Trophoblast cell (in vitro differentiated cells and primary cell): ENCODE measurements at regions not wholly inside any gene's neighbourhood (a gene's known extent, or its start where the extent isn't known, plus 50 kb on each side); places are given as distances from the start of the nearest gene placed in this dataset.
A peak's percentile ranks its signal among the peaks of the same experiment; 100 is the strongest.

Experiments used
- DNase-seq, 2 donors: peaks; one replicate each; pipeline ENCODE4 v3.0.0-alpha.2; 2016
- H2AFZ ChIP-seq: 2 replicates; pipeline ENCODE4 v1.6.1; 2013; ENCODE audit warnings: low read length, moderate library complexity, mild to moderate bottlenecking; ENCODE audit not compliant: insufficient read depth, poor library complexity
- H2AK5ac ChIP-seq: 2 replicates; pipeline ENCODE4 v1.6.1; 2013; ENCODE audit warnings: mild to moderate bottlenecking, low read length
- H2BK120ac ChIP-seq: 2 replicates; pipeline ENCODE4 v1.6.1; 2013; ENCODE audit warnings: low read length, mild to moderate bottlenecking, moderate library complexity; ENCODE audit not compliant: insufficient read depth, poor library complexity
- H2BK12ac ChIP-seq: 2 replicates; pipeline ENCODE4 v1.6.1; 2013; ENCODE audit warnings: mild to moderate bottlenecking, low read length, moderate library complexity
- H2BK5ac ChIP-seq: 2 replicates; pipeline ENCODE4 v1.6.1; 2013; ENCODE audit warnings: low read length, low read depth, moderate library complexity, mild to moderate bottlenecking; ENCODE audit not compliant: poor library complexity
- H3K14ac ChIP-seq: 2 replicates; pipeline ENCODE4 v1.6.1; 2013; ENCODE audit warnings: mild to moderate bottlenecking, low read length
- H3K18ac ChIP-seq: 2 replicates; pipeline ENCODE4 v1.6.1; 2013; ENCODE audit warnings: mild to moderate bottlenecking, low read length
- H3K23ac ChIP-seq: 2 replicates; pipeline ENCODE4 v1.6.1; 2013; ENCODE audit warnings: low read length
- H3K27ac ChIP-seq: 2 replicates; pipeline ENCODE4 v1.5.1; 2013; ENCODE audit warnings: low read depth, mild to moderate bottlenecking, inconsistent platforms, low read length, moderate library complexity
- H3K27me3 ChIP-seq: 2 replicates; pipeline ENCODE4 v1.6.1; 2013; ENCODE audit warnings: inconsistent platforms, mild to moderate bottlenecking, low read length, moderate library complexity; ENCODE audit not compliant: insufficient read depth
- H3K36me3 ChIP-seq, 2 experiments: 1 replicate in 1 of 2; 2 replicates in 1 of 2; pipeline ENCODE4 v1.6.1; 2013; ENCODE audit warnings: low read length in 2 of 2, mild to moderate bottlenecking in 2 of 2, moderate library complexity in 1 of 2; ENCODE audit not compliant: insufficient read depth in 2 of 2, control insufficient read depth in 1 of 2
- H3K4ac ChIP-seq: 2 replicates; pipeline ENCODE4 v1.6.1; 2013; ENCODE audit warnings: low read depth, mild to moderate bottlenecking, low read length, moderate library complexity
- H3K4me1 ChIP-seq, 2 experiments: 1 replicate in 1 of 2; 2 replicates in 1 of 2; pipeline ENCODE4 v1.6.1; 2013; ENCODE audit warnings: low read length in 2 of 2, mild to moderate bottlenecking in 2 of 2, moderate library complexity in 1 of 2; ENCODE audit not compliant: insufficient read depth in 2 of 2, control insufficient read depth in 1 of 2
- H3K4me2 ChIP-seq: 2 replicates; pipeline ENCODE4 v1.6.1; 2013; ENCODE audit warnings: inconsistent platforms, mild to moderate bottlenecking, low read length, moderate library complexity
- H3K4me3 ChIP-seq: 2 replicates; pipeline ENCODE4 v1.5.1; 2013; ENCODE audit warnings: mild to moderate bottlenecking, low read depth, low read length, inconsistent platforms
- H3K79me1 ChIP-seq: one replicate; pipeline ENCODE4 v1.6.1; 2013; ENCODE audit warnings: low read length
- H3K79me2 ChIP-seq: 2 replicates; pipeline ENCODE4 v1.6.1; 2013; ENCODE audit warnings: low read length, mild to moderate bottlenecking; ENCODE audit not compliant: control insufficient read depth, insufficient read depth, poor library complexity
- H3K9ac ChIP-seq: 2 replicates; pipeline ENCODE4 v1.6.1; 2013; ENCODE audit warnings: mild to moderate bottlenecking, low read length
- H3K9me3 ChIP-seq: 2 replicates; pipeline ENCODE4 v1.6.1; 2013; ENCODE audit warnings: low read depth, mild to moderate bottlenecking, control low read depth, inconsistent platforms, low read length; ENCODE audit not compliant: insufficient read depth
- H4K12ac ChIP-seq: 2 replicates; pipeline ENCODE4 v1.6.1; 2013; ENCODE audit warnings: low read depth, mild to moderate bottlenecking, low read length, moderate library complexity
- H4K8ac ChIP-seq: 2 replicates; pipeline ENCODE4 v1.6.1; 2013; ENCODE audit warnings: low read depth, mild to moderate bottlenecking, low read length, moderate library complexity
- H4K91ac ChIP-seq: one replicate; pipeline ENCODE4 v1.6.1; 2013; ENCODE audit warnings: low read depth, mild to moderate bottlenecking, low read length, moderate library complexity
- WGBS: extraction: QIAGEN DNeasy Blood & Tissue Kit; methylation state at CpG from one replicate; pipeline ENCODE4 v1.1.7; 2013; ENCODE audit warnings: missing lambda C conversion rate; ENCODE audit not compliant: insufficient read length, insufficient coverage; ENCODE audit errors: extremely low coverage; 5-methylcytosine and 5-hydroxymethylcytosine counted together

- H3K4me1 ChIP-seq = no peaks in the 10 kb centered on the region
- H3K79me1 ChIP-seq = no peaks in the 10 kb centered on the region
Measured at GRCh38 chr15:31477301-31477700, 150.7 kb downstream of the KLF13 start.

DNA sequence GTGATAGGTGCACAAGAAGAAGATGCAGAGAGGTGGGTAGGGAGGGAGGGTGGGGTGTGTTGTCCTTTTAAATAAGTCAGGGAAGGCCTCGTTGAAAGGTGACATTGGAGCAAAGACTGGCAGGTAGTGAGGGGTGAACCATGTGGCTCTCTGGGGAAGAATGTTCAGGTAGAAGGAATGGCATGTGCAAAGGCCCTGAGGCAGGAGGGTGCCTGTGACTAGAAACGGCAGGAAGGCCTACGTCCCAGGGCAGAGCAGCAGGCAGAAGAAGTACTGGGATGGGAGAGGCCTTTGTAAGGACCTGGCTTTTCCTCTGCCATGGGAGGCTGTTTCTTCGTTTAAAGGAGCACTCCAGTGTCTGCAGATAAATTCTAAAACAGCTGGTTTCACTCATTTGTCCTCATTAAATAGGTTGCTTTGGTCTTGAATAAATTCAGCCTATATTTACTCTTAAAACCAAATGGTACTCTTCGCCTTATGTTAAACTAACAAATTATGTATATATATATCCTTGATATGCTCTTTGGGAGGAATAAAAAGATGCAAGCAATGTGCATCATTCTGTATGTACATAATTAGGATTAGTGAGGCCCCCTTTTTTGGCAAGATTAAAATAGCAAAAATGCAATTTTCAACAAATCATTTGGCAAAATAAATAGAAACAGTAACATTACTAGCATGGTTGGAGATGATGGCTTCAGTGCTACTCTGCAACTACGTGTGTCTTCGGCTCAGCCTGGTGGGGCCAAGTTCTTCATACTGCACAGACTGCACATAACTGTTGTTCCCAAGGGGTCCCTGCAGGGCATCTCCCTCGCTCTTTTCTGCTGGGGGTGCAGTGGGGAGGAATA is 151.4 kb downstream of the KLF13 start:
- H3K9me3 ChIP-seq = no peaks in the 10 kb centered on the region
- H3K27me3 ChIP-seq = peaks cover 14% of the 10 kb centered on the region
- H2AFZ ChIP-seq = no peak overlapping the region
- no peak overlapping the region for H3K4me2 ChIP-seq
- DNase-seq = peak; percentile 23 to 54
- H3K23ac ChIP-seq = no peak overlapping the region
- no peak overlapping the region for H3K9ac ChIP-seq
- no peak overlapping the region for H2BK12ac ChIP-seq
- no peak overlapping the region for H3K4me3 ChIP-seq
- no peak overlapping the region for H4K8ac ChIP-seq
- no peak overlapping the region for H4K12ac ChIP-seq
- H3K79me2 ChIP-seq = no peaks in the 10 kb centered on the region
- H2AK5ac ChIP-seq = no peak overlapping the region
- no peak overlapping the region for H3K4ac ChIP-seq
- H4K91ac ChIP-seq = no peak overlapping the region
- H3K4me1 ChIP-seq = peaks cover 0 to 2% of the 10 kb centered on the region in 2 experiments
- H2BK120ac ChIP-seq = no peak overlapping the region
- H2BK5ac ChIP-seq = no peak overlapping the region
- no peak overlapping the region for H3K18ac ChIP-seq
- no peak overlapping the region for H3K14ac ChIP-seq
- H3K27ac ChIP-seq = no peak overlapping the region
- no peaks in the 10 kb centered on the region for H3K36me3 ChIP-seq
- no peaks in the 10 kb centered on the region for H3K79me1 ChIP-seq
- WGBS = no CpG with 5 or more reads among the region's 8 CpGs

More at GRCh38 chr15:31477301-31477700, 150.7 kb downstream of the KLF13 start:
- Histone ChIP-seq H4K12ac (no peak overlapping the region), H2AFZ (no peak overlapping the region), H2BK12ac (no peak overlapping the region), H3K9me3 (no peaks in the 10 kb centered on the region), H3K4ac (no peak overlapping the region), H2BK120ac (no peak overlapping the region), H3K27me3 (peaks cover 6% of the 10 kb centered on the region), H3K9ac (no peak overlapping the region), H3K4me3 (no peak overlapping the region), H3K4me2 (no peak overlapping the region), H4K91ac (no peak overlapping the region), H3K79me2 (no peaks in the 10 kb centered on the region), H3K23ac (no peak overlapping the region), H2AK5ac (no peak overlapping the region), H3K36me3 (no peaks in the 10 kb centered on the region), H3K18ac (no peak overlapping the region), H3K27ac (no peak overlapping the region), H3K14ac (no peak overlapping the region), H2BK5ac (no peak overlapping the region), H4K8ac (no peak overlapping the region)
- no peak for DNase-seq
- WGBS = no CpG with 5 or more reads among the region's 4 CpGs

DNA sequence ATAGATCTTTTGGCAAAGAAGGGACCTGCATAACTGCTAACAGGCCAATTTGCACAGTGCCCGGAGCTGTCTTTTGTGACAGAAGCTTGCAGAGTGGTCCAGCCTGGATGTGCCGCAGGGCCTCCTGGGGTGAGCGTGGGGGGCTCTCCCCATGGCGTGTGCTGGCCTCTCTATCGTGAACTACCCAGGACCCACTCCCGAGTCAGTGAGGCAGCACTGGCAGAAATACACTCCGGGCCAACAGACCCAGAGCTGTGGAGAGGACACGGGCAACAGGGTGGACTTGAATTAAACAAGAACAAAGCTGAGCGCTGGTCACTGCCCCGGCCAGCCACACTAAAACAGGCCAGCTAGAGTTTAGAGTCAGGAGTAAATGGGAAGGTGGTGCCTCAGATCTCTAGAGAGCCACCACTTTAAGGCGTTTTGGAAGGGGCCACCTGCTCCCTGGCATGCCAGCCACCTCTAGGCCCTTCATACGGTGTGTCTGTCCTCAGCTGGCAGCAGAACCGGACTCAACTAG is 152.1 kb downstream of the KLF13 start:
- WGBS = no CpG with 5 or more reads among the region's 13 CpGs

DNA sequence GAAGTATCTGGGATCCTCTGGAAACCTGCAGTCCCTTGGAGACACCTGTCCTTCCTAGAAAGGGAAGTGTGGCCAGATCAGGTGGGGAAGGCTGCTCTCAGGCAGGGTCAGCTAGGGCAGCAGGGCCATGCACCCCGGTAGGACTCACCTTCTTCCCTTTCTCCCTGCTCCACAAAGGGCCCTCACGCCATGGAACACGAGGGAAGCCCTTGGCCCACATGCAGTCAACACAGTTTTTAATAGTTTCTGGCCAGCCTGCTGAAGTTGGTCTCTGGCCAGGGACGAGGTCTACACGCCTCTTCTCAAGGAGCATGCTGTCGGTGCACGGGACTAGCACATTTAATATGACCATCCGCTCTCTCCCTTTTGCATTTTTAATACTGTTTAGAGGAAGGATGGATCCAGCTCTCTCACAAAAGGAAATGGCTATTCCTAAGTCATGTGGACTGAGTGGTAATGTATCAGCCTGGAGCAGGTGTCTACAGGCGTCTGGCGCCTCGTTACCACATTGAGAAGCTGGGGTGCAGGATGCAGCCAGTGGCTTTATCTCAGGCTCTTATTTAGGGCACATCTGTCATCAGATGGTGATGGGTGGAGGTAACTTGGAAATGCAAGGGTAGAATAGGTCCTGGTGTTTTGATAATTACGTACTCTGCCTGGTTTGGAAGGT is 153.9 kb downstream of the KLF13 start:
- Histone ChIP-seq H2AK5ac (no peak overlapping the region), H2BK120ac (no peak overlapping the region), H3K27me3 (peaks cover 31% of the 10 kb centered on the region), H3K9me3 (peaks cover 16% of the 10 kb centered on the region), H3K14ac (no peak overlapping the region), H2BK12ac (no peak overlapping the region), H3K27ac (no peak overlapping the region), H3K9ac (peak overlapping the region; percentile 2), H3K79me2 (no peaks in the 10 kb centered on the region), H4K8ac (no peak overlapping the region), H4K91ac (no peak overlapping the region), H4K12ac (no peak overlapping the region), H3K4ac (no peak overlapping the region), H3K4me3 (no peak overlapping the region), H3K4me2 (no peak overlapping the region), H3K4me1 (peaks cover 3 to 6% of the 10 kb centered on the region in 2 experiments), H3K18ac (no peak overlapping the region), H3K79me1 (no peaks in the 10 kb centered on the region), H3K23ac (no peak overlapping the region), H2BK5ac (no peak overlapping the region), H2AFZ (no peak overlapping the region), H3K36me3 (no peaks in the 10 kb centered on the region)
- DNase-seq = no peak
- WGBS = no CpG with 5 or more reads among the region's 12 CpGs

More for the DNA sequence above, 152.1 kb downstream of the KLF13 start:
- Histone ChIP-seq H2BK5ac (no peak overlapping the region), H3K4me1 (peaks cover 3 to 6% of the 10 kb centered on the region in 2 experiments), H2BK12ac (no peak overlapping the region), H4K91ac (no peak overlapping the region), H3K18ac (no peak overlapping the region), H3K23ac (no peak overlapping the region), H3K4me2 (no peak overlapping the region), H2BK120ac (no peak overlapping the region), H2AK5ac (no peak overlapping the region), H3K4ac (no peak overlapping the region), H3K9me3 (peaks cover 5% of the 10 kb centered on the region), H3K9ac (no peak overlapping the region), H4K12ac (no peak overlapping the region), H3K79me2 (no peaks in the 10 kb centered on the region), H3K14ac (no peak overlapping the region), H3K36me3 (no peaks in the 10 kb centered on the region), H3K27me3 (peaks cover 20% of the 10 kb centered on the region), H2AFZ (no peak overlapping the region), H3K79me1 (no peaks in the 10 kb centered on the region), H3K27ac (no peak overlapping the region), H4K8ac (no peak overlapping the region), H3K4me3 (no peak overlapping the region)
- DNase-seq = no peak
